Large intestine (tissue), 3 donors: ENCODE measurements at regions not wholly inside any gene's neighbourhood (a gene's known extent, or its start where the extent isn't known, plus 50 kb on each side); places are given as distances from the start of the nearest gene placed in this dataset.

ENCODE experiments used
- DNase-seq, 2 donors: peaks; one replicate each; pipeline versions ENCODE4 v3.0.0 to v3.0.0-alpha.2; 2013
- H3K27ac ChIP-seq: one replicate; pipeline ENCODE4 v1.5.1; 2013; ENCODE audit warnings: low read length
- H3K27me3 ChIP-seq: 2 replicates; pipeline ENCODE4 v1.6.1; 2013; ENCODE audit warnings: low read length; ENCODE audit not compliant: control insufficient read depth, insufficient read depth
- H3K36me3 ChIP-seq: 2 replicates; pipeline ENCODE4 v1.6.1; 2013; ENCODE audit warnings: low read length; ENCODE audit not compliant: control insufficient read depth, insufficient read depth
- H3K4me1 ChIP-seq: one replicate; pipeline ENCODE4 v1.6.1; 2013; ENCODE audit warnings: low read length; ENCODE audit not compliant: control insufficient read depth, insufficient read depth
- H3K4me3 ChIP-seq: one replicate; pipeline ENCODE4 v1.5.1; 2013; ENCODE audit warnings: low read length
- H3K9me3 ChIP-seq: one replicate; pipeline ENCODE4 v1.6.1; 2013; ENCODE audit warnings: mild to moderate bottlenecking, low read depth, low read length, moderate library complexity; ENCODE audit not compliant: control insufficient read depth
- WGBS: methylation state at CpG from one replicate; pipeline ENCODE4 v1.1.5; 2013; ENCODE audit warnings: low lambda C conversion rate; ENCODE audit not compliant: insufficient coverage; 5-methylcytosine and 5-hydroxymethylcytosine counted together

DNA sequence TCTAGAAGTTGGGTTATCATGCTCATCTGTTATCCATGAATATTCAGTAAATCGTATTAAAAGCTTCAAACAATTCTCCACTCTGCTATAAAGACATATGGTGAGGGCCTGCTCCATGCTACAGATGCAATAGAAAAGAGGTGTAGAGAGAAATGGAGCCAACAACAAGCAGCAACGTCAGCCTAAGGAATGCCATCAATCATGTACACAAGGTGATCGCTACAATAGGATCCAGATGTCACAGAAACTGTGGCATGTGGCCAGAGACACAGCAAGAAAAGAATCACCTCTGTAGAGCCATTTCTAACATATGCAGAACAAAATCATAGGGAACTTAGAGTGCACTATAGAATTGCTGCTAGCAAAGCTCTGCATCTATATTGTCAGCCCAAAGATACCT is 1188.1 kb downstream of the PCDH7 start:
- H3K4me1 ChIP-seq: no peaks in the 10 kb centered on the region
- DNase-seq: no peak
- H3K27me3 ChIP-seq: no peaks in the 10 kb centered on the region
- no peak overlapping the region for H3K4me3 ChIP-seq
- no CpG with 5 or more reads among the region's 3 CpGs for WGBS
- no peak overlapping the region for H3K27ac ChIP-seq
- H3K9me3 ChIP-seq: peaks cover 5% of the 10 kb centered on the region
- H3K36me3 ChIP-seq: no peaks in the 10 kb centered on the region

DNA sequence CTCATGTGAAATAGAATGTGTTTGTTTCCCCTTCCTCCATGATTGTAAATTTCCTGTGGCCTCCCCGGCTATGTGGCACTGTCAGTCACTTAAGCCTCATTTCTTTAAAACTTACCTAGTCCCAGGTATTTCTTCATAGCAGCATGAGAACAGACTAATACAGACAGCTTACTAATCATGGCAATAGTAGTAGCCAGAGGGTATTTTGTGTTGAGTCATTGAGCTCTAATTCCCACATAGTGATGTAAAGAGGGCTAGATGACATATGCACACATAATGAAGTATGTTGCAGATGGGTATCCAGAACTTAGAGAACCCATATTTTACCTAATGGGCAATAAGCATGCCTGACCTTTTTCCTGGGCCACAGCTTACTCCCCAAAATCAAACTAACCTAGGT is 1197.2 kb downstream of the PCDH7 start:
- no peak for DNase-seq
- Histone ChIP-seq H3K9me3 (no peaks in the 10 kb centered on the region), H3K4me1 (no peaks in the 10 kb centered on the region), H3K27me3 (no peaks in the 10 kb centered on the region), H3K4me3 (no peak overlapping the region), H3K27ac (no peak overlapping the region), H3K36me3 (no peaks in the 10 kb centered on the region)
- WGBS: 100% methylated on average over 1 of the region's 1 CpG

DNA sequence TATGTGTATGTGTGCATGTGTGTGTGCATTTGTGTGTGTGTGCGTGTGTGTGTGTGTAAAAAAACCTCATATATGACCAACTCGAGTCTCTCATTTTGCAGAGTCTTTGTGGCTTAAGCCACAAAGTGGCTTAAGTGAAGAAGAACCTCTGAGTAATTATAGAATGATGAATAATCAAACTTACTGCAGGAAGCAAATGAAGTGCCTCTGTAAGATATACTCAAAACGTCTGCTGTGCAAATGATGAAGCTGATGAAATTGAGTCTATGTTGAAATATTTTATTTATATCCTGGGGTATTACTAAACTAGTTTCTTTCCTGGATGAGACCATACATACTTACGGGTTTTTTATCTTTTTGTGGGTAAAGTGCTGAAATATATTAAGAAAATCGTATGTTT is 1198.7 kb downstream of the PCDH7 start:
- WGBS: 70% methylated on average over 4 of the region's 5 CpGs

DNA sequence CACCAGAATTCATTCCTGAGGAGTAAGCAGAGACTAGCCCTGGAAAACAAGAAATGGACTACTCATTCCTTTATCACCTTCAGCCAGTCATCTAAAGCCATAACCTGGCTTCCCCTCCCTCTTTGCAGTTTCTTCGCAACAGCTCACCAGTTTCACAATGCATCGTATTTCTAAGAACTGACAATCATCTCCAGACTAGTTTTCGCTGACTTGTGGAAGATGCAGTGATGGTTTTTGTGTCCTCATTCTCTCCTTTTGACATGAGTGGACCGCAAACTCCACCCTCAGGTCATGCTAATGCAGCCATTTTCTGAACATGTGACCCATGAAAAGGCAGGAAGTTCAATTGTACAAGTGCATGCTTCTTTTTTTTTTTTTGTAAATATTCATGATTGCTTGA is 1203.5 kb downstream of the PCDH7 start:
- no peak for DNase-seq
- Histone ChIP-seq H3K9me3 (no peaks in the 10 kb centered on the region), H3K4me3 (no peak overlapping the region), H3K27ac (no peak overlapping the region), H3K36me3 (no peaks in the 10 kb centered on the region), H3K27me3 (no peaks in the 10 kb centered on the region), H3K4me1 (no peaks in the 10 kb centered on the region)
- WGBS: no CpG with 5 or more reads among the region's 4 CpGs

More for the DNA sequence above, 1198.7 kb downstream of the PCDH7 start:
- Histone ChIP-seq H3K27me3 (no peaks in the 10 kb centered on the region), H3K4me3 (no peak overlapping the region), H3K4me1 (no peaks in the 10 kb centered on the region), H3K27ac (no peak overlapping the region), H3K36me3 (no peaks in the 10 kb centered on the region), H3K9me3 (no peaks in the 10 kb centered on the region)
- DNase-seq: no peak

DNA sequence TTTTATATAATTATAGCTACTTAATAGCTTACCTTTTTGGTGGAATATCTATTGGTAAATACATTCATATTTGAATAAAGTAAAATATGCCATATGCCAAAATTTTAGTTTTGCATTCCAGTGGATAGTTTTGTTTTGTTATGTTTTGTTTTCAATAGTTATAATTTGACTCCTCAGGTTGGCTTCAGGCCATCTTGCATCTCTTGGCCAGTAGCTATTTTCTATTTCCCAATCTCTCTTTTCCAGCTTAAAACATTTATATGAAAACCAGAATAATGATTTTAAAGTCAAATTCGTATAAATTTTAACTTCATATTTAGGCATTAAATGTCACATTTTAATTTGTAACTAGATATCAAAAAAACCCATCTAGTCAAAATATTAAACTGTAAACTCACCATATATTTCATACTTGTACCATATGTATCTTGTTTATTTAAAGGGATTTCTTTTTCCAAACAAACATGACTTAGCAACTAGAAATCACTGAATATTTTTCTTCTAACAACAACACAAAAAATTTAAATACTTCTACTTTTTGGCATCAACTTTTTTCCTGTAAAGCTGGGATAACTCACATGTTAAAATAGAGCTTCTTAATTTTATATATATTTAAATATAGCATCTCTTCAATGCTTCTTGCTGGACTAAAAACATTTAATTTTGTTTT is 1209.6 kb downstream of the PCDH7 start:
- H3K27me3 ChIP-seq: no peaks in the 10 kb centered on the region
- H3K9me3 ChIP-seq: no peaks in the 10 kb centered on the region
- H3K36me3 ChIP-seq: no peaks in the 10 kb centered on the region
- H3K27ac ChIP-seq: no peak overlapping the region
- WGBS: no CpG with 5 or more reads among the region's 1 CpG
- no peak for DNase-seq
- no peaks in the 10 kb centered on the region for H3K4me1 ChIP-seq
- H3K4me3 ChIP-seq: no peak overlapping the region

DNA sequence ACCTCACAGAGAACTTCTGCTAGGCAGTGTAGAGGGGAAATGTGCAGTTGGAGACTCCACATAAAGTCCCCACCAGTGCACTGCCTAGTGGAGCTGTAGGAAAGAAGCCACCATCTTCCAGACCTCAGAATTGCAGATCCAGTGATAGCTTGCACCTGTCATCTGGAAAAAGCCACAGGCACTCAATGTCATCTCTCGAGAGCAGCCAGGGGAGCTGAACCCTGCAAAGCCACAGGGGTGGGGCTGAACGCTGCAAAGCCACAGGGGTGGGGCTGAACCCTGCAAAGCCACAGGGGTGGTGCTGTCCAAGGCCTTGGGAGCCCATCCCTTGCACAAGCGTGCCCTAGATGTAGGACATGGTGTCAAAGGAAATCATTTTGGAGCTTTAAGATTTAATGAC is 1226.3 kb downstream of the PCDH7 start:
- Histone ChIP-seq H3K9me3 (no peaks in the 10 kb centered on the region), H3K36me3 (no peaks in the 10 kb centered on the region), H3K4me3 (no peak overlapping the region), H3K4me1 (no peaks in the 10 kb centered on the region), H3K27me3 (no peaks in the 10 kb centered on the region), H3K27ac (no peak overlapping the region)
- WGBS: no CpG with 5 or more reads among the region's 3 CpGs
- no peak for DNase-seq

DNA sequence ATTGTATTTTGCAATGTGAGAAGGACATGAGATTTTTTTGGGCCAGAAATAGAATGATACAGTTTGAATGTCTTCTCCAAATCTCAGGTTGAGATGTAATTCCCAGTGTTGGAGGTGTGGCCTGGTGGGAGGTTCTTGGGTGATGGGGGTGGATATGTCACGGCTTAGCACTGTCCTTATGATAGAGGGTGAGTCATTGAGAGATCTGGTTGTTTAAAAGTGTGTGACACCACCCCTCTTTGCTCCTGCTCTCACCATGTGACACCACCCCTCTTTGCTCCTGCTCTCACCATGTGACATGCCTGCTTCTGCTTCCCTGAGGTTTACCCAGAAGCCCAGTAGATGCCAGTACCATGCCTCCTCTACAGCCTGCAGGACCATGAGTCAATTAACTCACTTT is 1226.9 kb downstream of the PCDH7 start:
- Histone ChIP-seq H3K27me3 (no peaks in the 10 kb centered on the region), H3K27ac (no peak overlapping the region), H3K9me3 (no peaks in the 10 kb centered on the region), H3K4me1 (no peaks in the 10 kb centered on the region), H3K4me3 (no peak overlapping the region), H3K36me3 (no peaks in the 10 kb centered on the region)
- no CpG with 5 or more reads among the region's 1 CpG for WGBS
- DNase-seq: no peak

DNA sequence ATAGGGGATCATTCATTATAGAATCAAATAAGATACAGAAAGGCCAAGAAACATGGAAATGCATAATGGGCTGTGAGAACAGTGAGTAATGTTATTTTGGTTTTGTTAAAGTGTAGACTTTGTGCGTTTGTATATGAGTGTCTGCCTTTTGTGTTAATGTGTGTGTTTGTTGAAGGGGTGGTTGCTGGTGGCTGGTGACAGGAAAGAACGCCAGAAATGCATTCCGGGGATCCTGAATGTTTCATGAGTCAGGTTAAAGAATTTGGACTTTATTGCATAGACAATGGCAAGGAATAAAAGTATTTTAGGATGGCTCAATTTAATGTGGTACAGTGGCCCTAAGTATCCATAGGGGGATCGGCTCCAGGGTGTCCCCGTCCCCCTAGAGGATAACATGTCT is 1228.9 kb downstream of the PCDH7 start:
- no peaks in the 10 kb centered on the region for H3K9me3 ChIP-seq
- no peak overlapping the region for H3K27ac ChIP-seq
- DNase-seq: no peak
- H3K36me3 ChIP-seq: no peaks in the 10 kb centered on the region
- WGBS: no CpG with 5 or more reads among the region's 5 CpGs
- no peak overlapping the region for H3K4me3 ChIP-seq
- H3K27me3 ChIP-seq: no peaks in the 10 kb centered on the region
- no peaks in the 10 kb centered on the region for H3K4me1 ChIP-seq

DNA sequence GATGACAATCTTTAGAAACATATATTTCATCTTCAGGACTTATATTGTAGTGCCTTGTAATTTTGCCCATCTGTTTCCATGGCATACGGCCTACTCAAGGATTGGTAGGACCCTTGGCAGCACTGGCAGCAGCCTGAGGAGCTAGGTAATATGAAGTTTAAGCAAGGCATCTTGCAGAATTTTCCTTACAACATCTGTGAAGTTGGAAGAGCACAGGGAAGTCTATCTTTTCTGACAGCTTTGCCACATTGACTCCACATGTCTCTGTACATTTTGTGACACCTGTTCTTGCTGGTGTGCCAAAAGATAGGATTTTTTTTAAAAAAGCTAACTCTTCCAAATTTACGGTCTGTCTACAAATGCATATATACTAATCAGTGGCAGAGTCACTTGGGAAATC is 1235.2 kb downstream of the PCDH7 start:
- WGBS: 80% methylated on average over 1 of the region's 2 CpGs
- H3K4me3 ChIP-seq: no peak overlapping the region
- no peak overlapping the region for H3K27ac ChIP-seq
- H3K9me3 ChIP-seq: peaks cover 2% of the 10 kb centered on the region
- H3K36me3 ChIP-seq: no peaks in the 10 kb centered on the region
- H3K4me1 ChIP-seq: no peaks in the 10 kb centered on the region
- no peaks in the 10 kb centered on the region for H3K27me3 ChIP-seq
- DNase-seq: no peak

DNA sequence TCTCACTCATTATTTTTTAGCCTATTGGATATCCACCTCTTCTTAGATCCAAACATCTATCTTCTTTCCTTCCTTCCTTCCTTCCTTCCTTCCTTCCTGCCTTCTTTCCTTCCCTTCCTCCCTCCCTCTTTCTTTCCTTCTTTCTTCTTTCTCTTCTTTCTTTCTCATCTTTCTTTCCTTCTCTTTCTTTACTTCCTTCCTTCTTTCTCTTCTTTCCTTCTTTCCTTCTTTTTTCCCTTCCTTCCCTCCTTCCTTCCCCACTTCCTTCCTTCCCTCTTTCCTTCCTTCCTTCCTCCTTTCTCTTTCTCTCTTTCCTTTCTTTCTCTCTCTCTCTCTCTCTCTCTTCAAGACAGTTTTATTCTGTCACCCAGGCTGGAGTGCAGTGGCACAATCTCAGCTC is 1239.8 kb downstream of the PCDH7 start:
- no peak overlapping the region for H3K4me3 ChIP-seq
- H3K27ac ChIP-seq: no peak overlapping the region
- H3K9me3 ChIP-seq: peaks cover 2% of the 10 kb centered on the region
- DNase-seq: no peak
- H3K36me3 ChIP-seq: no peaks in the 10 kb centered on the region
- H3K27me3 ChIP-seq: no peaks in the 10 kb centered on the region
- no peaks in the 10 kb centered on the region for H3K4me1 ChIP-seq

DNA sequence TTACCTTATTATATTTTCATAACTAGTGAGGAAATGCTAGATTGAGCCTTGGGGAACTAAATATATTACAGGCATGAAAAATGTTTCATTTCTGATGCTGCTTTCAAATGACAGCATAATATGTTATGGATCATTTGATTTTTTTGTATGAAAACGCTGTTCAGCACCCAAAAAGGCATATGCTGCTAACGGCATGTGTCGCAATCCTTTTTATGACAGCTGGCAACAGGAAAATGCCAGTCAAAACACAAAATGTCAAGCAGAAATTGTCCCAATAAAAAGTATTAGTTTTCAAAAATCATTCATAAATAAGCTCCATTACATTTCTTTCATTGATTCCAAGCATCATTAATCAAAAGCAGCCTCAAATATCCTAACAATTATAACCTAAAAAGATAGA is 1244.5 kb downstream of the PCDH7 start:
- no peak overlapping the region for H3K27ac ChIP-seq
- peaks cover 2% of the 10 kb centered on the region for H3K9me3 ChIP-seq
- H3K4me1 ChIP-seq: no peaks in the 10 kb centered on the region
- WGBS: 92% methylated on average over 2 of the region's 3 CpGs
- DNase-seq: no peak
- no peaks in the 10 kb centered on the region for H3K36me3 ChIP-seq
- H3K27me3 ChIP-seq: no peaks in the 10 kb centered on the region
- H3K4me3 ChIP-seq: no peak overlapping the region
